Mesenchymal stem cell (in vitro differentiated cells and primary cell): ENCODE measurements at regions not wholly inside any gene's neighbourhood (a gene's known extent, or its start where the extent isn't known, plus 50 kb on each side); places are given as distances from the start of the nearest gene placed in this dataset.

ENCODE experiments used
- DNase-seq: peaks from one replicate; pipeline ENCODE4 v3.0.0-alpha.2; 2013
- H2AFZ ChIP-seq: one replicate; pipeline ENCODE4 v1.6.1; 2013; ENCODE audit warnings: low read depth, mild to moderate bottlenecking, control low read depth, inconsistent platforms, low read length, moderate library complexity
- H2AK5ac ChIP-seq: 2 replicates; pipeline ENCODE4 v1.6.1; 2013; ENCODE audit warnings: low read length, moderate library complexity, mild to moderate bottlenecking, inconsistent platforms; ENCODE audit not compliant: severe bottlenecking
- H2BK120ac ChIP-seq: one replicate; pipeline ENCODE4 v1.6.1; 2013; ENCODE audit warnings: low read depth, mild to moderate bottlenecking, inconsistent platforms, low read length, moderate library complexity
- H2BK12ac ChIP-seq, 2 experiments: one replicate each; pipeline ENCODE4 v1.6.1; 2013; ENCODE audit warnings: inconsistent platforms in 2 of 2, low read length in 2 of 2, mild to moderate bottlenecking in 2 of 2, moderate library complexity in 2 of 2, control low read depth in 1 of 2
- H2BK15ac ChIP-seq: one replicate; pipeline ENCODE4 v1.6.1; 2013; ENCODE audit warnings: mild to moderate bottlenecking, low read depth, inconsistent platforms; ENCODE audit not compliant: poor library complexity, severe bottlenecking
- H2BK5ac ChIP-seq: 2 replicates; pipeline ENCODE4 v1.6.1; 2013; ENCODE audit warnings: low read depth, mild to moderate bottlenecking, low read length, control low read depth, inconsistent platforms; ENCODE audit not compliant: poor library complexity, severe bottlenecking
- H3K14ac ChIP-seq, 2 experiments: one replicate each; pipeline ENCODE4 v1.6.1; 2013; ENCODE audit warnings: inconsistent platforms in 2 of 2, low read length in 2 of 2, control low read depth in 1 of 2, mild to moderate bottlenecking in 1 of 2, moderate library complexity in 1 of 2
- H3K18ac ChIP-seq, 2 experiments: one replicate each; pipeline ENCODE4 v1.6.1; 2013; ENCODE audit warnings: inconsistent platforms in 2 of 2, low read length in 2 of 2, control low read depth in 1 of 2, low read depth in 1 of 2, mild to moderate bottlenecking in 1 of 2
- H3K23ac ChIP-seq, 2 experiments: one replicate each; pipeline ENCODE4 v1.6.1; 2013; ENCODE audit warnings: inconsistent platforms in 2 of 2, low read length in 2 of 2, mild to moderate bottlenecking in 2 of 2, moderate library complexity in 2 of 2, control low read depth in 1 of 2
- H3K27ac ChIP-seq: 2 replicates; pipeline ENCODE4 v1.5.1; 2013; ENCODE audit warnings: mild to moderate bottlenecking, moderate library complexity, low read length, control low read depth, inconsistent platforms; ENCODE audit not compliant: poor library complexity, severe bottlenecking
- H3K27me3 ChIP-seq, 2 experiments: 2 replicates each; pipeline versions ENCODE4 v1.6.1 to v1.7.0; 2013; ENCODE audit warnings: low read length in 2 of 2, mild to moderate bottlenecking in 2 of 2, moderate library complexity in 2 of 2, control low read depth in 1 of 2, inconsistent platforms in 1 of 2; ENCODE audit not compliant: control insufficient read depth in 1 of 2, insufficient read depth in 1 of 2
- H3K36me3 ChIP-seq, 2 experiments: 2 replicates each; pipeline versions ENCODE4 v1.6.1 to v1.7.0; 2013; ENCODE audit warnings: low read length in 2 of 2, control low read depth in 1 of 2, inconsistent platforms in 1 of 2, low read depth in 1 of 2, mild to moderate bottlenecking in 1 of 2; ENCODE audit not compliant: insufficient read depth in 2 of 2, control insufficient read depth in 1 of 2
- H3K4ac ChIP-seq, 2 experiments: one replicate each; pipeline ENCODE4 v1.6.1; 2013; ENCODE audit warnings: inconsistent platforms in 2 of 2, low read length in 2 of 2, mild to moderate bottlenecking in 2 of 2, moderate library complexity in 2 of 2, control low read depth in 1 of 2, low read depth in 1 of 2
- H3K4me1 ChIP-seq: 2 replicates; pipeline ENCODE4 v1.6.1; 2013; ENCODE audit warnings: low read depth, low read length, control low read depth; ENCODE audit not compliant: control insufficient read depth, insufficient read depth
- H3K4me2 ChIP-seq: 2 replicates; pipeline ENCODE4 v1.6.1; 2013; ENCODE audit warnings: low read length, mild to moderate bottlenecking, inconsistent platforms; ENCODE audit not compliant: poor library complexity, severe bottlenecking
- H3K4me3 ChIP-seq, 2 experiments: 2 replicates each; pipeline versions ENCODE4 v1.5.1 to v1.7.0; 2013; ENCODE audit warnings: low read length in 2 of 2, mild to moderate bottlenecking in 2 of 2, control low read depth in 1 of 2, low read depth in 1 of 2; ENCODE audit not compliant: insufficient read depth in 1 of 2
- H3K79me1 ChIP-seq: replicated peaks from 2 replicates; pipeline ENCODE4 v1.6.1; 2013; ENCODE audit warnings: mild to moderate bottlenecking, control low read depth, low read length, inconsistent platforms; ENCODE audit not compliant: poor library complexity, severe bottlenecking
- H3K9ac ChIP-seq: 2 replicates; pipeline ENCODE4 v1.7.0; 2013; ENCODE audit warnings: mild to moderate bottlenecking, low read length, moderate library complexity
- H3K9me3 ChIP-seq: 2 replicates; pipeline ENCODE4 v1.7.0; 2013; ENCODE audit warnings: mild to moderate bottlenecking, low read length; ENCODE audit not compliant: control insufficient read depth
- H4K8ac ChIP-seq: one replicate; pipeline ENCODE4 v1.6.1; 2013; ENCODE audit warnings: inconsistent platforms, mild to moderate bottlenecking, low read length, moderate library complexity
- H4K91ac ChIP-seq: one replicate; pipeline ENCODE4 v1.6.1; 2013; ENCODE audit warnings: mild to moderate bottlenecking, low read length, inconsistent platforms
- WGBS: methylation state at CpG from one replicate; pipeline ENCODE4 v1.1.7; 2013; ENCODE audit warnings: mixed read lengths; 5-methylcytosine and 5-hydroxymethylcytosine counted together

DNA sequence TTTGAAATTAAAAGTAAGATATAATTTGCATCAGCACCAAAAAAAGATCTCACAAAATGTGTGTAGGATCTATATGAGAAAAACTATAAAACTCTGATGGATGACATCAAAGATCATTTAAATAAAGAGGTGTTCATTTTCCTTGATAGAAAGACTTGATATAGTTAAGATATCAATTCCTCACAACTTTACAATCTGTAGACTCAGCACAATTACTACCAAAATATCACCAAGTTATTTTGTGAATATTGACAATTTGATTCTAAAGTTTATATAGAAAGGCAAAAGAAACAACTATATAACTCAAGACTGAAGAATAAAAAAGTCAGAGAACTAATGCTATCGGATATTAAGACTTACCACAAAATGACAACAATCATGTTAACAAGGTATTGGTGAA, 638.9 kb downstream of the HS3ST4 start:
- H3K23ac ChIP-seq, result no peak overlapping the region
- no peak overlapping the region for H2BK120ac ChIP-seq
- no peak overlapping the region for H2BK15ac ChIP-seq
- H3K4ac ChIP-seq, result no peak overlapping the region
- no peak overlapping the region for H4K8ac ChIP-seq
- no peaks in the 10 kb centered on the region for H3K27me3 ChIP-seq
- H2BK12ac ChIP-seq, result no peak overlapping the region
- H3K14ac ChIP-seq, result no peak overlapping the region
- no peaks in the 10 kb centered on the region for H3K79me1 ChIP-seq
- no peak overlapping the region for H2BK5ac ChIP-seq
- no peak for DNase-seq
- no peak overlapping the region for H2AK5ac ChIP-seq
- no CpG with 5 or more reads among the region's 1 CpG for WGBS
- H4K91ac ChIP-seq, result no peak overlapping the region
- H3K9me3 ChIP-seq, result peaks cover 4% of the 10 kb centered on the region
- H3K4me3 ChIP-seq, result no peak overlapping the region
- H3K4me1 ChIP-seq, result no peaks in the 10 kb centered on the region
- no peak overlapping the region for H3K18ac ChIP-seq
- H3K9ac ChIP-seq, result no peak overlapping the region
- H3K36me3 ChIP-seq, result no peaks in the 10 kb centered on the region
- H3K27ac ChIP-seq, result no peak overlapping the region
- H2AFZ ChIP-seq, result no peak overlapping the region
- no peak overlapping the region for H3K4me2 ChIP-seq

DNA sequence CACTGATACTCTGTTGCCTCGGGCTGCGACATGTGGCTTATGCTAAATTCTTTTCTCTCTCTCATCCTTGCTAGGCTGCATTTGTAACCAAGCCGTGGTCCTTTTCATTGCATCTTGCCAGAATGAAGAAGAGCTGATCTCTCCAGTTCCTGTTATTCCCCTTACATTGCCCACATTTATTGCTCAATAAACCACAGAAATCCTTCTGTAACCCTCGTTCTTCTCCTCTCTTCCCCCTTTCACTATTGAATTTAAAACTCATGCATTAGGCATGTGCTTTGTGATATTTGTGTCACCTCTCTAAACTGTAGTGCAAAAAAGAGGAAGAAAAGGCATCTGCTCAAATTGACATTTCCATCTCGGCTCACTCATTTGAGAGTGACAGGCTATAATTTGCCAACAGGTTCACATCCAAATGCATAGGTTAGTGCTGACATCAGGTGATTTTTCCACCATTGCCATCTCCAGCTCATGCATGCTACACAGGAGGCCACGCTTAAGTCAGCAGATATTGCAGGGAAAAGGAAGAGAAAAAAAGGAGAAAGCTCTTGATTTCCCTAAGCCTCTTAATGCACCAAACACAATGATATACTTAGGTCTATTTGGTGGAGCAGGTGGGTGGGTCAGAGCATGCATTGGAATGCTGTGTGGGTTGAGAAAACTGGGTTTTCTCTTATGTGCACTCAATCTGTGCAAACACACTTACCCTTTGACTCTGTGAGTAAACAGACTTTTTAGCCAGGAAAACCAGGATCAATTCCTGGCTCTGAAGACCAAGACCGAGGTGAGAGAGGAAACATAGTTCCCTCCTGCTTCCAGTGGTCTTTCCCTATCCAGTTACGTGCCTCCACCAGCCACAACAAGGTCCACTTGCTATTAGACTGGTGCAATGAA, 642.7 kb downstream of the HS3ST4 start:
- no peak for DNase-seq
- Histone ChIP-seq H3K4me2 (no peak overlapping the region), H3K14ac (no peak overlapping the region), H3K23ac (no peak overlapping the region), H3K4me1 (no peaks in the 10 kb centered on the region), H3K4me3 (no peak overlapping the region), H3K27ac (no peak overlapping the region), H4K8ac (no peak overlapping the region), H3K79me1 (no peaks in the 10 kb centered on the region), H3K27me3 (no peaks in the 10 kb centered on the region), H2AK5ac (no peak overlapping the region), H4K91ac (no peak overlapping the region), H2BK120ac (no peak overlapping the region), H3K9ac (no peak overlapping the region), H2AFZ (no peak overlapping the region), H2BK15ac (no peak overlapping the region), H3K36me3 (no peaks in the 10 kb centered on the region), H3K9me3 (no peaks in the 10 kb centered on the region), H2BK5ac (no peak overlapping the region), H3K18ac (no peak overlapping the region), H3K4ac (no peak overlapping the region), H2BK12ac (no peak overlapping the region)
- WGBS, result 50% methylated on average over 8 of the region's 8 CpGs

DNA sequence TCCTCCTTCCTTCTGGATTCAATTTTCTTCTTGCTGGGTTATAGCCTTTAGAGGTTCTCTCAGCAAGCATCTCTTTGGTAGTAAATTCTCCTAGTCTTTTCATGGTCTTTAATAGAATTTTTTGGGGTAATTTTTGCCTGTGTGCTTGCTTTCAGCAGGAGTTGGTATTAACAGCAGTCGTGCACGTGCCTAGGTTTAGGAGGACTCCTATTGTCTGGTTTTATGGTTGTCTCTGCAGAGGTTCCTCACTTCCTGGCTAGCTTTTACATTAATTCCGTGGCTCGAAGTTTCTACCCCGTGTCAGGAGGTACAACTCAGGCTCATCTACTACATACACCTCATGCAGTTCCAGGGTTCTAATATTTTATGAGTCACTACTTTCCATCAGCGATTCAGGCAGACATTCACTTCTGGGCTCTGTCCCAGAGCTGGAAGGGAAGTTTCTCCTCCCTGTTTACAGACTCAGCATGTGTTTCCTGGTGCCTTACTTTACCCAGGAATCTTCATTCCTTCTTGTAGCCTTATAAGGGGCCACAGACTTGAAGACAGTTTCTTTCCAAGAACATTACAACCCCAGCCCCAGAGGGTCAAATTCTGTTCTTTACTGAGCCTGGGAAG, 643.6 kb downstream of the HS3ST4 start:
- Histone ChIP-seq H2BK15ac (no peak overlapping the region), H3K23ac (no peak overlapping the region), H3K9me3 (no peaks in the 10 kb centered on the region), H3K36me3 (no peaks in the 10 kb centered on the region), H3K4me1 (no peaks in the 10 kb centered on the region), H3K9ac (no peak overlapping the region), H3K27me3 (no peaks in the 10 kb centered on the region), H2AK5ac (no peak overlapping the region), H2BK5ac (no peak overlapping the region), H3K79me1 (no peaks in the 10 kb centered on the region), H3K4me3 (no peak overlapping the region), H3K14ac (no peak overlapping the region), H4K91ac (no peak overlapping the region), H3K4ac (no peak overlapping the region), H4K8ac (no peak overlapping the region), H3K18ac (no peak overlapping the region), H2BK12ac (no peak overlapping the region), H3K27ac (no peak overlapping the region), H2AFZ (no peak overlapping the region), H2BK120ac (no peak overlapping the region), H3K4me2 (no peak overlapping the region)
- WGBS, result 71% methylated on average over 6 of the region's 6 CpGs
- no peak for DNase-seq

DNA sequence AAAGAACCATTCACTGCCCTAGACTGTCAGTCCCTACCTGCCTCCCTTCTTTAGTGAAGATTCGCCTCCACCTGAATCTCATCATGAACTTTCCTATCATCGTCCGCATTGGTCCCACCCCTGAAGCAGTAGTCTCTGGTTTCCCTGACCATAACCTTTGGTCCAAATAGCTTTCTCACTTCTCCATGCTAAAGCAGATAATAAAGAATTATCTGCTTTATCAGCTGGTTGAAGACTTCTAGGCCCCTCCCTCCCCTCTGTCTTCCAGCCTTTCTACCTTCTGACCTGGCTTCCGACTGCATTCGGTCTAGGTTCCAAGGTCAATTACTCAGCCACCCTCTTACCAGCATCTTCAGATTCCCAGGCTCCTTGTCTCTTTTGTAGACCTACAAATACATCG, 650.9 kb downstream of the HS3ST4 start:
- no peaks in the 10 kb centered on the region for H3K27me3 ChIP-seq
- no peak overlapping the region for H3K4ac ChIP-seq
- no peak overlapping the region for H2BK12ac ChIP-seq
- no peak overlapping the region for H2AFZ ChIP-seq
- H3K18ac ChIP-seq, result no peak overlapping the region
- no peak for DNase-seq
- no peak overlapping the region for H4K91ac ChIP-seq
- no peak overlapping the region for H3K27ac ChIP-seq
- H3K79me1 ChIP-seq, result no peaks in the 10 kb centered on the region
- H4K8ac ChIP-seq, result no peak overlapping the region
- H2AK5ac ChIP-seq, result no peak overlapping the region
- no peak overlapping the region for H2BK120ac ChIP-seq
- no peak overlapping the region for H2BK15ac ChIP-seq
- H3K14ac ChIP-seq, result no peak overlapping the region
- H3K4me1 ChIP-seq, result no peaks in the 10 kb centered on the region
- no peak overlapping the region for H3K9ac ChIP-seq
- no peak overlapping the region for H3K23ac ChIP-seq
- H3K36me3 ChIP-seq, result no peaks in the 10 kb centered on the region
- no peaks in the 10 kb centered on the region for H3K9me3 ChIP-seq
- WGBS, result 85% methylated on average over 6 of the region's 6 CpGs
- no peak overlapping the region for H3K4me3 ChIP-seq
- no peak overlapping the region for H2BK5ac ChIP-seq
- H3K4me2 ChIP-seq, result no peak overlapping the region
